HepG2 (cell line): ENCODE measurements at regions not wholly inside any gene's neighbourhood (a gene's known extent, or its start where the extent isn't known, plus 50 kb on each side); places are given as distances from the start of the nearest gene placed in this dataset.
A peak's percentile ranks its signal among the peaks of the same experiment; 100 is the strongest.

Experiments used
- FOXM1 ChIP-seq: sonication (generic); formaldehyde crosslinking; IDR thresholded peaks from 2 replicates; pipeline ENCODE4 v1.5.0; 2020; ENCODE audit warnings: missing genetic modification reagents
- IRX3 ChIP-seq: sonication (generic); formaldehyde crosslinking; IDR thresholded peaks from 2 replicates; pipeline ENCODE4 v1.8.1; 2023; ENCODE audit warnings: mild to moderate bottlenecking, low read depth, missing genetic modification reagents, borderline replicate concordance
- MATR3 ChIP-seq: sonication (generic); formaldehyde crosslinking; IDR thresholded peaks from 2 replicates; pipeline ENCODE4 v1.4.0; 2020; ENCODE audit warnings: missing genetic modification reagents
- MXI1 ChIP-seq: IDR thresholded peaks from 3 replicates; pipeline ENCODE4 v1.6.1; 2012; ENCODE audit warnings: low read depth, low read length, inconsistent platforms, borderline replicate concordance
- RFXANK ChIP-seq: IDR thresholded peaks from 2 replicates; pipeline ENCODE4 v1.6.1; 2016
- SMC3 ChIP-seq: IDR thresholded peaks from 2 replicates; pipeline ENCODE4 v1.6.1; 2011; ENCODE audit warnings: low read length, improper control_type of control experiment
- SSRP1 ChIP-seq: IDR thresholded peaks from 2 replicates; pipeline ENCODE4 v1.6.1; 2016; ENCODE audit warnings: control low read depth
- TP53 ChIP-seq: sonication (generic); formaldehyde crosslinking; conservative IDR thresholded peaks from 2 replicates; pipeline ENCODE4 v1.4.0; 2020; ENCODE audit warnings: missing genetic modification reagents
- TRIM24 ChIP-seq: sonication (generic); formaldehyde crosslinking; IDR thresholded peaks from 2 replicates; pipeline ENCODE4 v1.8.0; 2022; ENCODE audit warnings: mild to moderate bottlenecking, missing genetic modification reagents
- ZNF10 ChIP-seq: sonication (generic); formaldehyde crosslinking; IDR thresholded peaks from 2 replicates; pipeline ENCODE4 v1.4.0; 2020; ENCODE audit warnings: mild to moderate bottlenecking, low read depth, missing genetic modification reagents, borderline replicate concordance
- ZNF382 ChIP-seq: sonication (generic); formaldehyde crosslinking; IDR thresholded peaks from 2 replicates; pipeline ENCODE4 v1.5.0; 2020; ENCODE audit warnings: missing genetic modification reagents, mild to moderate bottlenecking, borderline replicate concordance
- ZNF776 ChIP-seq: sonication (generic); formaldehyde crosslinking; IDR thresholded peaks from 2 replicates; pipeline ENCODE4 v1.4.0; 2020; ENCODE audit warnings: mild to moderate bottlenecking, missing genetic modification reagents
- TF ChIP-seq, protein P1 (sequence below): sonication (generic); formaldehyde crosslinking; IDR thresholded peaks from 2 replicates; pipeline ENCODE4 v1.5.0; 2020; ENCODE audit warnings: missing genetic modification reagents
- TF ChIP-seq, protein P2 (sequence below): IDR thresholded peaks from 2 replicates; pipeline ENCODE4 v1.6.1; 2018; ENCODE audit warnings: missing genetic modification reagents, mild to moderate bottlenecking, missing compliant biosample characterization
- TF ChIP-seq, protein P3 (sequence below): sonication (generic); formaldehyde crosslinking; IDR thresholded peaks from 2 replicates; pipeline ENCODE4 v1.5.0; 2020; ENCODE audit warnings: missing genetic modification reagents
- TF ChIP-seq, protein P4 (sequence below), 2 experiments: IDR thresholded peaks; 2 replicates each; pipeline ENCODE4 v1.6.1; 2011 to 2012; ENCODE audit warnings: low read length in 2 of 2, borderline replicate concordance in 1 of 2, low read depth in 1 of 2, mild to moderate bottlenecking in 1 of 2, moderate library complexity in 1 of 2
- TF ChIP-seq, protein P5 (sequence below): sonication (generic); formaldehyde crosslinking; IDR thresholded peaks from 2 replicates; pipeline ENCODE4 v1.4.0; 2020; ENCODE audit warnings: missing genetic modification reagents
- TF ChIP-seq, protein P6 (sequence below): IDR thresholded peaks from 2 replicates; pipeline ENCODE4 v1.6.1; 2012; ENCODE audit warnings: inconsistent platforms

DNA sequence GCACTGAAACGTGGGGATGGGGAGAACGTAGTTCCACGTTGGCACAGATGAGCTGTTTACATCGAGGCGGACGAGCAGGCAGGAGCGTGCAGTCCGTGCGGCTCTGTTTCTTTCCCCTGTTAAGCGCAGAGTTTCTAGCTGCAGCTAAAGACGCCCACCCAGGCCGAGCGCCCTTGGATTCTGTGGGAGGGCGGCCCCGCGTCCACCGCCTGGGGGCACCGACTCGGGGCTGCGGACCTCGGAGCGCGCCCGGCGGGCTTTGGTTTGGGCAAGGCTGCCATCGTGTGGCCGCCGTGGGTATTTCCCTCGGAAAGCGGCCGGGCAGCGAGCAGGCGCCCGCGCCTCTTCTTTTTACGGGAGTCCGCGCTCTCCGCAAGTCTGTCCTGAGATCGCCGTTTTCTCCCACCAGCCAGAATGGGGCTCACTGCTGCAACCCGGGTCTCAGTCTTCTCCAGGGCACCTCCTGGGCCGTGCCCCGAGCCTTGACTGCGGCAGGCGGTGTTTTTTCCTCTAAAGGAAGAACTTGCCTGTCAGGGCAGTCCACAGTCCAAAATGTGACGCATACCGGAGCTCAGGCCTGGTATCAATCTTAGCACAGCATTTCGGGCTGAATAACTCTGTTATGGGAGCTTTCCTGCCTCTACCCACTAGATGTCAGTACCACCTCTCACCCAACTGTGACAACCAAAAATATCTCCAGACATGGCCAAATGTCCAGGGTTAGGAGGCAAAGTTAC, 219.9 kb upstream of the IGF1R start (continued):
- TF ChIP-seq, protein P1, sequence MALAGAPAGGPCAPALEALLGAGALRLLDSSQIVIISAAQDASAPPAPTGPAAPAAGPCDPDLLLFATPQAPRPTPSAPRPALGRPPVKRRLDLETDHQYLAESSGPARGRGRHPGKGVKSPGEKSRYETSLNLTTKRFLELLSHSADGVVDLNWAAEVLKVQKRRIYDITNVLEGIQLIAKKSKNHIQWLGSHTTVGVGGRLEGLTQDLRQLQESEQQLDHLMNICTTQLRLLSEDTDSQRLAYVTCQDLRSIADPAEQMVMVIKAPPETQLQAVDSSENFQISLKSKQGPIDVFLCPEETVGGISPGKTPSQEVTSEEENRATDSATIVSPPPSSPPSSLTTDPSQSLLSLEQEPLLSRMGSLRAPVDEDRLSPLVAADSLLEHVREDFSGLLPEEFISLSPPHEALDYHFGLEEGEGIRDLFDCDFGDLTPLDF (CRISPR knock-in tag): no peak; the same call in 1 of the 2 replicates
- TF ChIP-seq MATR3 (CRISPR knock-in tag): no peak
- TF ChIP-seq, protein P2, sequence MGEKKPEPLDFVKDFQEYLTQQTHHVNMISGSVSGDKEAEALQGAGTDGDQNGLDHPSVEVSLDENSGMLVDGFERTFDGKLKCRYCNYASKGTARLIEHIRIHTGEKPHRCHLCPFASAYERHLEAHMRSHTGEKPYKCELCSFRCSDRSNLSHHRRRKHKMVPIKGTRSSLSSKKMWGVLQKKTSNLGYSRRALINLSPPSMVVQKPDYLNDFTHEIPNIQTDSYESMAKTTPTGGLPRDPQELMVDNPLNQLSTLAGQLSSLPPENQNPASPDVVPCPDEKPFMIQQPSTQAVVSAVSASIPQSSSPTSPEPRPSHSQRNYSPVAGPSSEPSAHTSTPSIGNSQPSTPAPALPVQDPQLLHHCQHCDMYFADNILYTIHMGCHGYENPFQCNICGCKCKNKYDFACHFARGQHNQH (CRISPR knock-in tag): no peak
- TF ChIP-seq MXI1: no peak
- TF ChIP-seq RFXANK (CRISPR knock-in tag): no peak
- TF ChIP-seq SSRP1 (CRISPR knock-in tag): no peak
- TF ChIP-seq TRIM24: no peak
- TF ChIP-seq IRX3: no peak
- no peak for TF ChIP-seq ZNF776 (CRISPR knock-in tag)
- TF ChIP-seq TP53 (CRISPR knock-in tag): no peak
- TF ChIP-seq, protein P3, sequence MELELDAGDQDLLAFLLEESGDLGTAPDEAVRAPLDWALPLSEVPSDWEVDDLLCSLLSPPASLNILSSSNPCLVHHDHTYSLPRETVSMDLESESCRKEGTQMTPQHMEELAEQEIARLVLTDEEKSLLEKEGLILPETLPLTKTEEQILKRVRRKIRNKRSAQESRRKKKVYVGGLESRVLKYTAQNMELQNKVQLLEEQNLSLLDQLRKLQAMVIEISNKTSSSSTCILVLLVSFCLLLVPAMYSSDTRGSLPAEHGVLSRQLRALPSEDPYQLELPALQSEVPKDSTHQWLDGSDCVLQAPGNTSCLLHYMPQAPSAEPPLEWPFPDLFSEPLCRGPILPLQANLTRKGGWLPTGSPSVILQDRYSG (CRISPR knock-in tag): no peak
- TF ChIP-seq ZNF10: no peak
- no peak for TF ChIP-seq ZNF382 (CRISPR knock-in tag)
- TF ChIP-seq, protein P4, sequence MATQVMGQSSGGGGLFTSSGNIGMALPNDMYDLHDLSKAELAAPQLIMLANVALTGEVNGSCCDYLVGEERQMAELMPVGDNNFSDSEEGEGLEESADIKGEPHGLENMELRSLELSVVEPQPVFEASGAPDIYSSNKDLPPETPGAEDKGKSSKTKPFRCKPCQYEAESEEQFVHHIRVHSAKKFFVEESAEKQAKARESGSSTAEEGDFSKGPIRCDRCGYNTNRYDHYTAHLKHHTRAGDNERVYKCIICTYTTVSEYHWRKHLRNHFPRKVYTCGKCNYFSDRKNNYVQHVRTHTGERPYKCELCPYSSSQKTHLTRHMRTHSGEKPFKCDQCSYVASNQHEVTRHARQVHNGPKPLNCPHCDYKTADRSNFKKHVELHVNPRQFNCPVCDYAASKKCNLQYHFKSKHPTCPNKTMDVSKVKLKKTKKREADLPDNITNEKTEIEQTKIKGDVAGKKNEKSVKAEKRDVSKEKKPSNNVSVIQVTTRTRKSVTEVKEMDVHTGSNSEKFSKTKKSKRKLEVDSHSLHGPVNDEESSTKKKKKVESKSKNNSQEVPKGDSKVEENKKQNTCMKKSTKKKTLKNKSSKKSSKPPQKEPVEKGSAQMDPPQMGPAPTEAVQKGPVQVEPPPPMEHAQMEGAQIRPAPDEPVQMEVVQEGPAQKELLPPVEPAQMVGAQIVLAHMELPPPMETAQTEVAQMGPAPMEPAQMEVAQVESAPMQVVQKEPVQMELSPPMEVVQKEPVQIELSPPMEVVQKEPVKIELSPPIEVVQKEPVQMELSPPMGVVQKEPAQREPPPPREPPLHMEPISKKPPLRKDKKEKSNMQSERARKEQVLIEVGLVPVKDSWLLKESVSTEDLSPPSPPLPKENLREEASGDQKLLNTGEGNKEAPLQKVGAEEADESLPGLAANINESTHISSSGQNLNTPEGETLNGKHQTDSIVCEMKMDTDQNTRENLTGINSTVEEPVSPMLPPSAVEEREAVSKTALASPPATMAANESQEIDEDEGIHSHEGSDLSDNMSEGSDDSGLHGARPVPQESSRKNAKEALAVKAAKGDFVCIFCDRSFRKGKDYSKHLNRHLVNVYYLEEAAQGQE (IDR thresholded peaks at IDR 0.05; ENCODE audit: borderline replicate concordance in 1 of 2, low read depth in 1 of 2, low read length in 2 of 2): no peak
- no peak for TF ChIP-seq SMC3
- no peak for TF ChIP-seq FOXM1 (CRISPR knock-in tag)
- TF ChIP-seq, protein P5, sequence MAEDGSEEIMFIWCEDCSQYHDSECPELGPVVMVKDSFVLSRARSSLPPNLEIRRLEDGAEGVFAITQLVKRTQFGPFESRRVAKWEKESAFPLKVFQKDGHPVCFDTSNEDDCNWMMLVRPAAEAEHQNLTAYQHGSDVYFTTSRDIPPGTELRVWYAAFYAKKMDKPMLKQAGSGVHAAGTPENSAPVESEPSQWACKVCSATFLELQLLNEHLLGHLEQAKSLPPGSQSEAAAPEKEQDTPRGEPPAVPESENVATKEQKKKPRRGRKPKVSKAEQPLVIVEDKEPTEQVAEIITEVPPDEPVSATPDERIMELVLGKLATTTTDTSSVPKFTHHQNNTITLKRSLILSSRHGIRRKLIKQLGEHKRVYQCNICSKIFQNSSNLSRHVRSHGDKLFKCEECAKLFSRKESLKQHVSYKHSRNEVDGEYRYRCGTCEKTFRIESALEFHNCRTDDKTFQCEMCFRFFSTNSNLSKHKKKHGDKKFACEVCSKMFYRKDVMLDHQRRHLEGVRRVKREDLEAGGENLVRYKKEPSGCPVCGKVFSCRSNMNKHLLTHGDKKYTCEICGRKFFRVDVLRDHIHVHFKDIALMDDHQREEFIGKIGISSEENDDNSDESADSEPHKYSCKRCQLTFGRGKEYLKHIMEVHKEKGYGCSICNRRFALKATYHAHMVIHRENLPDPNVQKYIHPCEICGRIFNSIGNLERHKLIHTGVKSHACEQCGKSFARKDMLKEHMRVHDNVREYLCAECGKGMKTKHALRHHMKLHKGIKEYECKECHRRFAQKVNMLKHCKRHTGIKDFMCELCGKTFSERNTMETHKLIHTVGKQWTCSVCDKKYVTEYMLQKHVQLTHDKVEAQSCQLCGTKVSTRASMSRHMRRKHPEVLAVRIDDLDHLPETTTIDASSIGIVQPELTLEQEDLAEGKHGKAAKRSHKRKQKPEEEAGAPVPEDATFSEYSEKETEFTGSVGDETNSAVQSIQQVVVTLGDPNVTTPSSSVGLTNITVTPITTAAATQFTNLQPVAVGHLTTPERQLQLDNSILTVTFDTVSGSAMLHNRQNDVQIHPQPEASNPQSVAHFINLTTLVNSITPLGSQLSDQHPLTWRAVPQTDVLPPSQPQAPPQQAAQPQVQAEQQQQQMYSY (CRISPR knock-in tag): no peak
- TF ChIP-seq, protein P6, sequence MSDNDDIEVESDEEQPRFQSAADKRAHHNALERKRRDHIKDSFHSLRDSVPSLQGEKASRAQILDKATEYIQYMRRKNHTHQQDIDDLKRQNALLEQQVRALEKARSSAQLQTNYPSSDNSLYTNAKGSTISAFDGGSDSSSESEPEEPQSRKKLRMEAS: 0 out of 2 replicates have a peak, but pooled peaks have one; percentile 21
